ENCODE measurements at regions not wholly inside any gene's neighbourhood (a gene's known extent, or its start where the extent isn't known, plus 50 kb on each side); places are given as distances from the start of the nearest gene placed in this dataset.

DNA sequence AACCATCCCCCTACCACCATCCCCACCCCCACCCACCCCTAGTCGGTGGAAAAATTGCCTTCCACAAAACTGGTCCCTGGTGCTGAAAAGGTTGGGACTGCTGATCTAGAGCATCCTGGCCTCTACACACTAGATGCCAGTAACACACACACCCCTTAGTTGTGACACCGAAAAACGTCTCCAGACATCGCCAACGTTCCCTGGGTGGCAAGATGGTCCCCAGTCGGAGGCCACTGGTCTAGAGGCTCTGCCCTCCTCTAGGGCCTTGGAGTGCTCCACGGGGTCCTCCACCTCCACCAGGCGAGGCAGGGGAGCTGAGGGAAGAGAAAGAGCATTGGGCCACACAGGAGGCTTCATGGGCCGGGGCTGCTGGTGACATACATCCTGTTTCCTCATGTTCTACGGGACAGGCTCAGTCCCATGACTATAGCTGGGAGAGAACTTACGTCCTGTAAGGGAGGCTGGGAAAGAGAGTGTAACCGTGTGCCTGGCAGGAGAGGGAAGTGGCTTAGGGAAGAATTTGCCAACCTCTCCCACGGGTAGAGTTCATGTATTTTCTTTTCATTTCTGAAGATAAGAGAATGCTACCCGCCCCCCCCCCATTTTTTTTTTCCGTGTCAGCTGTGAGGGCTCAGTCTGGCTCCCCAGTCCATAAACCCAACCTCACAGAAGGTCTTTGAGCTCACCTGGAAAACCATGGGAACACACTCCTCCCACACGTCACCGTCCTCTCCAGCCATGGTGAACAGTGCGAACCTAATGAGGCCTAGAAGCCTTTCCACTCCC is 132.7 kb upstream of the MYCN start:
- Histone ChIP-seq H3K9ac (no peak overlapping the region), H3K36me3 (no peaks in the 10 kb centered on the region), H3K4me3 (no peak overlapping the region), H3K27ac (no peak overlapping the region), H4K20me1 (no peaks in the 10 kb centered on the region), H3K4me1 (peaks cover 9 to 15% (median 11%) of the 10 kb centered on the region in 10 experiments; a peak in 18 of 20 replicates), H3K9me3 (replicated peaks in 1 of 11) (peaks cover 0 to 6% (median 0%) of the 10 kb centered on the region in 11 experiments; a peak in 3 of 22 replicates), H3K4me2 (peak overlapping the region in 3 of 11 experiments; percentile 58 to 69 (median 64); a peak in 4 of 22 replicates), H3K27me3 (no peaks in the 10 kb centered on the region)
- TF ChIP-seq Cebpa-rat (IDR thresholded peaks at IDR 0.05), result no peak

DNA sequence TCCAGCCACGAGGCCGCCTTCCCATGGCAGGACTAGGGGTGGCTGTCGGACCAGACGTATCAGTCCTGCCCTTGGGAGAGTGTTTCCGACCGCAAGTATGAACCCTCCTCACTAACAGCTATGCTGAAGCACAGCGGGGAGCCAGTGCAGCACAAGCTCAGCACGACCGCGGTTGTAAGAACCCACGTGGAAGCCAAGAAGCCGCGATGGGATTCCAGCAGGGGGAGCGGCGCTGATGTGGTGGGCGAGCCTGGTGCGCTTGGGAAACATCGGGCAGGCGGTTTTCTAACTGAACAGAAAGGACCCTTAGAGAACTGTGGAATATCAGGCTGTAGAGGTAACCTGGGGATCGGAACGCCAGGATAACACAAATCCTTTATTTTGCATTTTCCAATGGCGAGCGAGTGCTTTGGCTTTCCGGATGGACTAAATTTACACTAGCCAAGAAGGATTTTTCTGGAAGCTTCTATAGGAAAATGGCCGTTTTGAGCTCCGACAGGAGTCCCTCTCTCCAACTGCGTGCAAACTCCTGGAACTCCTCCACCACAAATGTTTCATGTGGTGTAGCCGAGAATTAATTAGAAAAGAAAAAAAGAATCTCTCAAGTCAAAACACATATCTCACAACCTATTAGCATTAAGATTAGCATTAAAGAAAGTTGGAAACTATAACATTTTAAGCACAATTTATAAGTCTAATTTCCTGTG is 132.0 kb upstream of the MYCN start:
- no peaks in the 10 kb centered on the region for H4K20me1 ChIP-seq

DNA sequence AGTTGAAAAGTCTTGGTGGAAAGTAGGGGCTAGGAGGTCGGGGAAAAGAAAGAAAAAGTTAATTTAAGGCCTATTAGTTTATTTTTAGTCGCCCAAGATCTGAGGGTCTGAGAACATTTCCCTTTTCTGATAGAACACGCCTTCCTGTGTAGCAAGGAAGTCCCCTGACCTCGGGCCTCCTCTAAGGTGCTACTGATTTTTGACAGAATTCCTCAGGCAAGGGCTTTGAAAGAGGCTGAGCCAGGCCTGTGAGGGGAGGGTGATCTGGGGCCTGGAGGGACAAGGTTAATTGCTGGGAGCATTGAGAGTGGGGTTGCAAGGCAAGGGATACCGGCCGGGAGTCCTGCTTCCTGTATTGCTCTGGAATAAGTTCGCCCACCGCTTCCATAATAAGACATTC is 131.4 kb upstream of the MYCN start:
- Histone ChIP-seq H3K27ac (peak overlapping the region in 3 of 11 experiments; percentile 7 to 42 (median 17); a peak in 4 of 22 replicates), H4K20me1 (no peaks in the 10 kb centered on the region), H3K4me1 (peaks cover 9 to 15% (median 11%) of the 10 kb centered on the region in 10 experiments; a peak in 18 of 20 replicates), H3K36me3 (no peaks in the 10 kb centered on the region), H3K9ac (peak overlapping the region in 1 of 11 experiments; percentile 18; a peak in 1 of 22 replicates), H3K4me3 (no peak overlapping the region), H3K27me3 (no peaks in the 10 kb centered on the region), H3K9me3 (replicated peaks in 1 of 11) (peaks cover 0 to 6% (median 0%) of the 10 kb centered on the region in 11 experiments; a peak in 3 of 22 replicates), H3K4me2 (peak overlapping the region; percentile 21 to 69 (median 52); a peak in 21 of 22 replicates)
- TF ChIP-seq Cebpa-rat (IDR thresholded peaks at IDR 0.05), result no peak

More for the DNA sequence above, 132.0 kb upstream of the MYCN start:
- TF ChIP-seq Cebpa-rat (IDR thresholded peaks at IDR 0.05), result no peak
- H3K27ac ChIP-seq, result peak overlapping the region in 2 of 11 experiments; percentile 7 to 17; a peak in 2 of 22 replicates
- H3K9me3 ChIP-seq (replicated peaks in 1 of 11), result peaks cover 0 to 6% (median 0%) of the 10 kb centered on the region in 11 experiments; a peak in 3 of 22 replicates
- H3K4me1 ChIP-seq, result peaks cover 9 to 15% (median 11%) of the 10 kb centered on the region in 10 experiments; a peak in 18 of 20 replicates
- no peak overlapping the region for H3K4me3 ChIP-seq
- H3K36me3 ChIP-seq, result no peaks in the 10 kb centered on the region
- H3K9ac ChIP-seq, result no peak overlapping the region; a peak in 1 of 22 replicates
- H3K27me3 ChIP-seq, result no peaks in the 10 kb centered on the region
- H3K4me2 ChIP-seq, result peak overlapping the region; percentile 21 to 69 (median 52); a peak in 20 of 22 replicates

DNA sequence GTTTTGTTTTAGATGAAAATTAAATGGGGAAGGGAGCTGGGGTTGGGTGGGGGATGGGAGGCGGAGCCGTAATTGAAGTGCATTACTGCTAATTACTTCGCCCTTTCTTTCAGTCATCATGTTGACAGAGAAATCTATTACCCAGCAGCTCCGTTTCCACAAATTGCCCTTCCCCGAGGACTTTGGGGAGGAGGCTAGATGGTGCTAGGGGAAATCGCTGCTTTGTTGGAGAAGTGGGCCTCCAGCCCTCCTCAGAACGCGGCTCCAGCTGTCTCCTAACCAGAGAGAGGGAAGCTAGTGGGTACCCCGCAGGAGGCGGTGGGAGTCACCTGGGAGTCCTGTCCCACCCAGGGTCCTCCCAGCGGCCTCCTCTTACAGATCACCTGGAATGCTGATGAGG is 130.9 kb upstream of the MYCN start:
- Histone ChIP-seq H3K4me3 (no peak overlapping the region), H3K4me2 (peak overlapping the region in 9 of 11 experiments; percentile 41 to 69 (median 58); a peak in 13 of 22 replicates), H3K4me1 (peaks cover 9 to 15% (median 11%) of the 10 kb centered on the region in 10 experiments; a peak in 18 of 20 replicates), H3K9ac (no peak overlapping the region), H3K36me3 (no peaks in the 10 kb centered on the region), H4K20me1 (no peaks in the 10 kb centered on the region), H3K27ac (no peak overlapping the region), H3K9me3 (replicated peaks in 1 of 11) (peaks cover 0 to 6% (median 0%) of the 10 kb centered on the region in 11 experiments; a peak in 3 of 22 replicates), H3K27me3 (no peaks in the 10 kb centered on the region)
- no peak for TF ChIP-seq Cebpa-rat (IDR thresholded peaks at IDR 0.05)

DNA sequence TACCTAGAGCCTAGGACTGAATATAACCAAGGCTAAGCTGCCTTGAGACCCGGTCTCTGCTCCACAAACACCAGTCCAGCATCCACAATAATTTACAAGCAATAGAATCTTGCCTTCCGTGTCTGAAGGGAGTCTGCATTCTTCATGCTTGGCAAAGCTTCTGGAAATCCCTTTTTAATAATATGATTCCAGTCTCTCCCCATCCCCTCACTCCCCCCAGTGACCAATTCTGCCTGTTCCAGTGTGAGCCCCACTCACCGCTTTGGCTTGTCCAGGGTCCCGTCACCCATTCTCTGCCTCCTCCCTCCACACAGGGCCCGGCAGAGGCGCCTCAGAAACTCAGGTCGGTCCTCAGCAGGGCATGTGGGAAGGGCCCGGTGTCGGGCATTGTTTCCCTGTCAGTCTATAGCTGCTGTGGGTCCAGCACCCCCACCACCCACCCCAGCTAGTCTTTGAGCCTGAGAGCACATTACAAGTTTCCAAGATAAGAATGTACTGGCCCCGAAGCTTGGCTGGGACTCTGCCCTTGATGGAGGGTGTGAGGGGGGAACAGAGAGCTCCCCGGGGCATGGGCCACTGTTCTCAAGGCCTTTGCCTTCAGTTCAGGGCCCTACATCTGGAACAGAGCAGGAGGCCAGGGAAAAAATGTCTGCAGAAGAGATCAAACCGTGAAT is 129.7 kb upstream of the MYCN start:
- Histone ChIP-seq H3K4me3 (no peak overlapping the region), H3K27ac (no peak overlapping the region), H4K20me1 (no peaks in the 10 kb centered on the region), H3K27me3 (no peaks in the 10 kb centered on the region), H3K4me2 (no peak overlapping the region), H3K36me3 (no peaks in the 10 kb centered on the region), H3K4me1 (peaks cover 9 to 15% (median 11%) of the 10 kb centered on the region in 10 experiments; a peak in 18 of 20 replicates), H3K9me3 (replicated peaks in 1 of 11) (peaks cover 0 to 6% (median 0%) of the 10 kb centered on the region in 11 experiments; a peak in 3 of 22 replicates), H3K9ac (no peak overlapping the region)
- no peak for TF ChIP-seq Cebpa-rat (IDR thresholded peaks at IDR 0.05)

DNA sequence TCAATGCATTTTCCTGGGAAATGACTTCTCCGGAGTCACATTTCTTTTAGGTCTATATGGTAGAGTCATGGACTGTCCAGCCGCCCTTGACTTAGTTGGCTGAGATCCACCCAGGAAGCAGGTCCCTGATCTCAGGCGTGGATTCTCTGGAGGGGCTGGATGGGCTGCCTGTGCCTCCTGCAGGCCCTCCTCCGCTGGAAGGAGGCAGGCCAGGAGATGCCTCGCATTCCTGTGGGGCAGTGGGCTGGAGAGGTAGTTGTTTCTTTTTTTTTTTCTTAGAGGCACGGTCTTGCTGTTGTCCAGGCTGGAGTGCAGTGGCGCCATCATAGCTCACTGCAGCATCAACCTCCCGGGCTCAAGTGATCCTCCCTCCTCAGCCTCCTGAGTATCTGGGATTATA is 129.0 kb upstream of the MYCN start:
- Histone ChIP-seq H3K27ac (no peak overlapping the region), H3K36me3 (no peaks in the 10 kb centered on the region), H3K4me2 (no peak overlapping the region), H3K9me3 (replicated peaks in 1 of 11) (peaks cover 0 to 6% (median 0%) of the 10 kb centered on the region in 11 experiments; a peak in 3 of 22 replicates), H3K27me3 (no peaks in the 10 kb centered on the region), H3K4me1 (peaks cover 9 to 15% (median 11%) of the 10 kb centered on the region in 10 experiments; a peak in 18 of 20 replicates), H3K9ac (no peak overlapping the region), H4K20me1 (no peaks in the 10 kb centered on the region), H3K4me3 (no peak overlapping the region)
- no peak for TF ChIP-seq Cebpa-rat (IDR thresholded peaks at IDR 0.05)

DNA sequence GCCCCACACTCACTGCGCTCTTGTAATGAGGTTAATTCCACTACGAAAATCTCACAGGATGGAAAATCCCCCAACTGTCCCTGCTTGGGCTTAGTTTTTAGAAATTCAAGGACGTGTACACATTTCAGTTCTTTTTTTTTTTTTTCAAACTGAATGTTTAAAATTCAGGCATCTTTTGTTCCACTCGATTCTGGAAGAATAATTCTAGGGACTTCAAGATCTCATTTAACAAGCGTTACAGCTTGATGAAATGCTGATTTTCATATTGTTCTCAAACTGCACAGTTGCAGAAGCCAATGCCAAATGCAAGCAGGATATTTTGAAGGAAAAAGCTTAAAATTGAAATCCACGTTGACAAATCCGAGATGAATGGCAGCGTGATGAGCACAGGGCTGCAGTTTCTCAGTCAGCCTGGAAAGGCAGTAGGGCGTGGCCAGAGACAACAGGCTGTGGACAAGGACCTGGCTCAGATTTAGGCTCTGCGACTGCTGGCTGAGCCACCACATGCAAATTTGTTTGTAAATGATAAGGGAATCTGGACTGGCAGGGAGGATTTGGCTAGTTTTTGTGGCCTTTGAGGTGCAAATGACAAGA is 128.1 kb upstream of the MYCN start:
- TF ChIP-seq Cebpa-rat (IDR thresholded peaks at IDR 0.05), result no peak

DNA sequence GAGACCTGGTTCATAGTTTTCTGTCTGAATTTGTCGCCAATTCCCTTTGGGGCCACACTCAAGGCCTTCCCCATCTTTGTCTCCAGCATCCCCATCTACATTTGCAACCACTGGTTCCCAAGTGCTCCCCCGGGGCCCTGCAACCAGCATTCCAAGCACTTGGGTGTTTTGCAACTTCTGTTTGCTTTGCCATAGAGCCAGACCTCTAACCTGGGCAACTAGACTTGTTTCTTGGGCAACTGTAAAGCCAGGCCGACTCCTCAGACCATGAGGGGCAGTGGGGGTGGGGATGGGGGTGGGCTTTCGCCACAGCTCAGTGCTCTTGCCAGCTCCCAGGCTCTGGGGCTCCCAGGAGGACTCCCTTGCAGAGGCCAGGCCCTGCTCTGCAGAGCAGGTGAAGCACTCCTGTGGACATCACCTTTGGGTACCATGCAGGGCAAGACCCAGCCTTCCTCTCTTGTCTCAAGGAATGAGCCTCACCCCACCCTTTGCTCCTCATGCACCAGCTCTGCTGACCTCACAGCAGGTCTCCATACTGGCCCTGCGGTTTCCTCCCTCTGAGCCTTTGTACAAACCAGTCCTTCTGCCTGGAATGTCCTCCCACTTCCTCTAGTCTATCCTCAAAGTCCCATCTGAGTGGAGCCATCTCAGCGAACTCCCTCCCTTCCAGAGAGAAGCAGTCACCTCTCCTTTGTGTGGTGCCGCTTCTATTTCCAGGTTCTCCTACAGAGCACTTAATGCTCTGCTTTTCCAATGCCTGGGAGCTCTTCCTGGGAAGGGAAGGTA is 126.7 kb upstream of the MYCN start:
- no peak for TF ChIP-seq Cebpa-rat (IDR thresholded peaks at IDR 0.05)
- Histone ChIP-seq H3K9ac (no peak overlapping the region), H3K4me1 (peaks cover 5 to 10% (median 5%) of the 10 kb centered on the region in 10 experiments; a peak in 18 of 20 replicates), H3K9me3 (replicated peaks in 1 of 11) (no peaks in the 10 kb centered on the region), H3K4me2 (peak overlapping the region in 2 of 11 experiments; percentile 4 to 23; a peak in 1 of 22 replicates), H4K20me1 (no peaks in the 10 kb centered on the region), H3K36me3 (no peaks in the 10 kb centered on the region), H3K27ac (no peak overlapping the region), H3K4me3 (no peak overlapping the region), H3K27me3 (no peaks in the 10 kb centered on the region)

More for the DNA sequence above, 128.1 kb upstream of the MYCN start:
- H3K4me3 ChIP-seq, result no peak overlapping the region
- H3K4me2 ChIP-seq, result no peak overlapping the region
- no peak overlapping the region for H3K9ac ChIP-seq
- H4K20me1 ChIP-seq, result no peaks in the 10 kb centered on the region
- H3K27ac ChIP-seq, result no peak overlapping the region
- no peaks in the 10 kb centered on the region for H3K36me3 ChIP-seq
- peaks cover 0 to 6% (median 0%) of the 10 kb centered on the region in 11 experiments; a peak in 3 of 22 replicates for H3K9me3 ChIP-seq (replicated peaks in 1 of 11)
- no peaks in the 10 kb centered on the region for H3K27me3 ChIP-seq
- peaks cover 9 to 15% (median 11%) of the 10 kb centered on the region in 10 experiments; a peak in 18 of 20 replicates for H3K4me1 ChIP-seq
